ENCODE measurements at regions not wholly inside any gene's neighbourhood (a gene's known extent, or its start where the extent isn't known, plus 50 kb on each side); places are given as distances from the start of the nearest gene placed in this dataset.
A peak's percentile ranks its signal among the peaks of the same experiment; 100 is the strongest.

DNA sequence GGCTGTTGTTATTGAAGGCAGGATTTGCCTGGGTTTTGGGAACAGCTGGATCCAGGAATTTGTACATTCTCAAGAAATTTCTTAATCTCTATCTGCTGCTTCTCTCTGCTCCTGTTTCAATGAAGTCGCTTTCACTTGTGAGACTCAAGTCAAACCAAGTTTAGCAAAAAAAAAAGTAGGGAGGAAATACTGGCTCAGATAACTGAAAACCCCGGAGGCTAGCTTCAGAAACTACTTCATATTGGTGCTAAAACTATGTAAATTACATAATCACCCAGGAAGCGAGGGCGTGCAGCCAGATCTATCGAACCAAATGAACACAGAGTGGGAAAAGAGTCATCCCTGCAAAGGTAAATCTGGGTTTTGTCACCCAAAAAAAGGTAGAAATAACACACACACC is 68.3 kb upstream of the FICD start:
- peaks cover 47% of the 10 kb centered on the region for H3K4me1 Mint-ChIP-seq (ENCODE audit: unreplicated experiment)
- H3K9me3 Mint-ChIP-seq (ENCODE audit: unreplicated experiment) = no peaks in the 10 kb centered on the region
- no peak for DNase-seq (ENCODE audit: low spot score)
- H3K27me3 Mint-ChIP-seq (ENCODE audit: unreplicated experiment) = peaks cover 3% of the 10 kb centered on the region
- TF ChIP-seq, protein P1, sequence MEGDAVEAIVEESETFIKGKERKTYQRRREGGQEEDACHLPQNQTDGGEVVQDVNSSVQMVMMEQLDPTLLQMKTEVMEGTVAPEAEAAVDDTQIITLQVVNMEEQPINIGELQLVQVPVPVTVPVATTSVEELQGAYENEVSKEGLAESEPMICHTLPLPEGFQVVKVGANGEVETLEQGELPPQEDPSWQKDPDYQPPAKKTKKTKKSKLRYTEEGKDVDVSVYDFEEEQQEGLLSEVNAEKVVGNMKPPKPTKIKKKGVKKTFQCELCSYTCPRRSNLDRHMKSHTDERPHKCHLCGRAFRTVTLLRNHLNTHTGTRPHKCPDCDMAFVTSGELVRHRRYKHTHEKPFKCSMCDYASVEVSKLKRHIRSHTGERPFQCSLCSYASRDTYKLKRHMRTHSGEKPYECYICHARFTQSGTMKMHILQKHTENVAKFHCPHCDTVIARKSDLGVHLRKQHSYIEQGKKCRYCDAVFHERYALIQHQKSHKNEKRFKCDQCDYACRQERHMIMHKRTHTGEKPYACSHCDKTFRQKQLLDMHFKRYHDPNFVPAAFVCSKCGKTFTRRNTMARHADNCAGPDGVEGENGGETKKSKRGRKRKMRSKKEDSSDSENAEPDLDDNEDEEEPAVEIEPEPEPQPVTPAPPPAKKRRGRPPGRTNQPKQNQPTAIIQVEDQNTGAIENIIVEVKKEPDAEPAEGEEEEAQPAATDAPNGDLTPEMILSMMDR (IDR thresholded peaks at IDR 0.05; ENCODE audit: unreplicated experiment) = no peak
- no peak overlapping the region for H3K4me3 Mint-ChIP-seq (ENCODE audit: unreplicated experiment)
- peak overlapping the region; percentile 81 for H3K27ac Mint-ChIP-seq (ENCODE audit: unreplicated experiment)
- H3K36me3 Mint-ChIP-seq (ENCODE audit: low read depth, unreplicated experiment) = no peaks in the 10 kb centered on the region

DNA sequence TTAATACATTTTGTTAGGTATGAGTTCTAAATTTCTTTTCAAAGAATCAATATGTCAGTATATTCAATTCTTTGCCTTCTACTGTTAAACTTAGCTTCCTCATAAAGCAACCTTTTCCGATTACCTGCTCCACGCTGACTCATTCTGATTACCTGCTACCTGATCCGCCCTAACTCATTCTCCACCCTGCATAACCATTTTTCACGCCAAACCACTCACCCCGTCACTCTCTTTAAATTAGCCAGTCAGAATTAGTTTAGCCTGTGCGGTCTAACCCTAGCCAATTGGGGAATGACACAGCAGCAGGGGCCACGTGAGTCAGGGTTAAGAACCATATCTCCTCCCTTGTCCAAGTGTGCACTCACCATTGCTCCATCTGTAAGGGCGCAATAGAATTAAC is 72.2 kb upstream of the FICD start:
- Mint-ChIP-seq H3K4me3 (ENCODE audit: unreplicated experiment) (no peak overlapping the region), H3K27ac (ENCODE audit: unreplicated experiment) (peak overlapping the region; percentile 79), H3K27me3 (ENCODE audit: unreplicated experiment) (peaks cover 3% of the 10 kb centered on the region), H3K4me1 (ENCODE audit: unreplicated experiment) (peaks cover 42% of the 10 kb centered on the region), H3K36me3 (ENCODE audit: low read depth, unreplicated experiment) (no peaks in the 10 kb centered on the region), H3K9me3 (ENCODE audit: unreplicated experiment) (no peaks in the 10 kb centered on the region)
- TF ChIP-seq, protein P1 (IDR thresholded peaks at IDR 0.05; ENCODE audit: unreplicated experiment) = no peak
- no peak for DNase-seq (ENCODE audit: low spot score)

DNA sequence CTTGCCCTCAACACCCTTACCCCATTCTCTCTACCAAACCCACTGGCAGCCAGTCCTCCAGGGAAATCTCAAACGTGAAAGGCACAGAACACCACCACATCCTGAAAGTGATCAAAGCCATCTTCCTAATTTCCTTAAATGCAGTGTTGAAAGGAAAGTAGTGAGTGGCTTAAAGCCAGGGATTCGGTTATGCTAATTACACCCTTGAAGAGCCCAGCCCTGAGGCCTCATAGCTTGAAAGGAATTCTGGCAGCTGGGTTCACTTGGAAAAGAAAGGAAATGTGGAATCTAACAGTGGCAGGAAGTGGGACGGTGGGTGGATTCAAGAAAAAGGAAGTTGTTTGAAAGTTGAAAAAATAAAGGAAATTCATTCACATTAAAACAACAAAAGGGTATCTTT is 73.0 kb upstream of the FICD start:
- H3K4me1 Mint-ChIP-seq (ENCODE audit: unreplicated experiment) = peaks cover 35% of the 10 kb centered on the region
- DNase-seq (ENCODE audit: low spot score) = peak; percentile 32
- no peak overlapping the region for H3K4me3 Mint-ChIP-seq (ENCODE audit: unreplicated experiment)

DNA sequence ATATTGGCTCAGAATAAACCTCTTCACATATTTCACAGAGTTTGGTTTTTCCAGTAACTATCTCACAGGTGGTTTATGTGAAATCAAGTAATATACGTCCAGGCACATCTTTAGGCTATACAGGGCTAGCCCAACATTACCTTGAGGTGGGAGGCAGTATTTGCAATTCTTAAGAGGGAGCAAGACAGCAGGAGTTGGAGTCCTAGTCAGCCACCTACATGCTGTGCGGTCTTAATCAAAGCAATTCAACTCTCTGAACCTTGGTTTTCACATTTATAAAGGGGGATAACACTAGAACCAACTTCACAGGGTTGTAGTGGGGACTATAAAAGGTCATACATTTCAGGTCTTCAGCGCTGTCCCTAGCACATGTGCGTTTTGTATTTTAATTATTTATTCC is 73.5 kb upstream of the FICD start:
- H3K27ac Mint-ChIP-seq (ENCODE audit: unreplicated experiment) = peak overlapping the region; percentile 85
- H3K4me3 Mint-ChIP-seq (ENCODE audit: unreplicated experiment) = no peak overlapping the region
- peaks cover 3% of the 10 kb centered on the region for H3K27me3 Mint-ChIP-seq (ENCODE audit: unreplicated experiment)
- TF ChIP-seq, protein P1 (IDR thresholded peaks at IDR 0.05; ENCODE audit: unreplicated experiment) = no peak
- H3K36me3 Mint-ChIP-seq (ENCODE audit: low read depth, unreplicated experiment) = no peaks in the 10 kb centered on the region
- no peak for DNase-seq (ENCODE audit: low spot score)
- H3K4me1 Mint-ChIP-seq (ENCODE audit: unreplicated experiment) = peaks cover 29% of the 10 kb centered on the region
- H3K9me3 Mint-ChIP-seq (ENCODE audit: unreplicated experiment) = no peaks in the 10 kb centered on the region

More for the DNA sequence above, 73.0 kb upstream of the FICD start:
- no peaks in the 10 kb centered on the region for H3K9me3 Mint-ChIP-seq (ENCODE audit: unreplicated experiment)
- H3K27me3 Mint-ChIP-seq (ENCODE audit: unreplicated experiment) = peaks cover 3% of the 10 kb centered on the region
- TF ChIP-seq, protein P1 (IDR thresholded peaks at IDR 0.05; ENCODE audit: unreplicated experiment) = no peak
- no peaks in the 10 kb centered on the region for H3K36me3 Mint-ChIP-seq (ENCODE audit: low read depth, unreplicated experiment)
- H3K27ac Mint-ChIP-seq (ENCODE audit: unreplicated experiment) = peak overlapping the region; percentile 85

DNA sequence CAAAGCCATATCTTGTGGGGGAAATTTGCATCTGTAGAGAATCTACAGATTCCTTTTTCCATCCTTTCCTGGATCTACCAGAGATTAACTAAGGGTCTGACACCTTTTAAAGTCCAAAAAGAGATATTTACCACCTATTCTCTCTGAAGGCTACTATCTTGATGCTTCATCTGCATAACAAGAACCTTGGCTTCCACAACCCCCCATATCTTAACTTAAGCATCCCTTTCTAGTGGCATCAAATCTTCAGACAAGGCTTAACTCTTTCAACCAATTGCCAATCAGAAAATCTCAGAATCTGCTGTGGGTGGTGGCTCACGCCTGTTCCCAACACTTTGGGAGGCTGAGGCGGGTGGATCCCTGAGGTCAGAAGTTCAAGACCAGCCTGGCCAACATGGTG is 74.3 kb upstream of the FICD start:
- no peaks in the 10 kb centered on the region for H3K36me3 Mint-ChIP-seq (ENCODE audit: low read depth, unreplicated experiment)
- TF ChIP-seq, protein P1 (IDR thresholded peaks at IDR 0.05; ENCODE audit: unreplicated experiment) = no peak
- DNase-seq (ENCODE audit: low spot score) = no peak
- H3K4me1 Mint-ChIP-seq (ENCODE audit: unreplicated experiment) = peaks cover 27% of the 10 kb centered on the region
- H3K9me3 Mint-ChIP-seq (ENCODE audit: unreplicated experiment) = no peaks in the 10 kb centered on the region
- peaks cover 3% of the 10 kb centered on the region for H3K27me3 Mint-ChIP-seq (ENCODE audit: unreplicated experiment)
- H3K4me3 Mint-ChIP-seq (ENCODE audit: unreplicated experiment) = no peak overlapping the region
- no peak overlapping the region for H3K27ac Mint-ChIP-seq (ENCODE audit: unreplicated experiment)

All from endothelial cell (in vitro differentiated cells).